Pancreas (tissue), 10 donors: ENCODE measurements at regions not wholly inside any gene's neighbourhood (a gene's known extent, or its start where the extent isn't known, plus 50 kb on each side); places are given as distances from the start of the nearest gene placed in this dataset.
A peak's percentile ranks its signal among the peaks of the same experiment; 100 is the strongest.

Source experiments
- ATAC-seq, 4 donors: fragments of 200-7000 bp; cut with Tn5 transposase; one replicate each; pipeline versions ENCODE4 v1.8.0 to v1.9.1; 2020; ENCODE audit warnings: mild to moderate bottlenecking in 4 of 4, moderate library complexity in 4 of 4
- DNase-seq, 6 donors: peaks; one replicate each; pipeline ENCODE4 v3.0.0-alpha.2; 2020
- FAIRE-seq: peaks from 2 replicates; lab custom pipeline; 2012; peaks lifted over from hg19 to GRCh38; lab: Jason Lieb, UNC
- H3K27ac ChIP-seq, 4 donors: fragments of 200-600 bp; sonication (generic); 1 replicate in 3 of 4; 2 replicates in 1 of 4; pipeline versions ENCODE4 v1.5.0 to v1.8.0; 2020
- H3K27me3 ChIP-seq, 4 donors: fragments of 200-600 bp; one replicate each; pipeline ENCODE4 v1.8.0; 2021
- H3K36me3 ChIP-seq, 3 donors: fragments of 200-600 bp; sonication (generic) in 1 of 3; one replicate each; pipeline versions ENCODE4 v1.5.0 to v1.8.0; 2020 to 2021
- H3K4me1 ChIP-seq, 3 donors: fragments of 200-600 bp; one replicate each; pipeline ENCODE4 v1.8.0; 2021
- H3K4me3 ChIP-seq, 4 donors: fragments of 200-600 bp; sonication (generic) in 2 of 4; one replicate each; pipeline versions ENCODE4 v1.5.0 to v1.8.0; 2020 to 2021
- H3K9me3 ChIP-seq, 4 donors: fragments of 200-600 bp; one replicate each; pipeline ENCODE4 v1.8.0; 2021
- CTCF ChIP-seq, 4 donors: fragments of 200-600 bp; sonication (generic) in 3 of 4; IDR thresholded peaks; one replicate each; pipeline versions ENCODE4 v1.5.0 to v1.8.0; 2021; ENCODE audit warnings: antibody characterized with exemption in 4 of 4
- WGBS, 2 donors: extraction: QIAGEN DNeasy Blood & Tissue Kit; methylation state at CpG; one replicate each; pipeline ENCODE4 v1.1.7; 2013; 5-methylcytosine and 5-hydroxymethylcytosine counted together
- intact Hi-C, 3 donors: fragments of 100-400 bp; cut with DNase I; formaldehyde crosslinking; loops; one replicate each; pipeline versions ENCODE4 v1.11.1 to v1.14.2; 2022
- donor health status: healthy with polysubstance abuse.
- donor health status: DM: no; HTN: no; CAD: no; lungs with moderate emphysema.
- donor health status: DM: no; HTN: no; CAD: no.
- donor health status: control.
- donor health status: control.
- donor health status: Bipolar disorder and iron deficiency.
- donor health status: DM: yes; HTN: yes; CAD: no.
- donor health status: DM: no; HTN: no; CAD: no.
- donor health status: DM: no; HTN: no; CAD: no.
- donor health status: DM: yes; HTN: yes; CAD: no.

DNA sequence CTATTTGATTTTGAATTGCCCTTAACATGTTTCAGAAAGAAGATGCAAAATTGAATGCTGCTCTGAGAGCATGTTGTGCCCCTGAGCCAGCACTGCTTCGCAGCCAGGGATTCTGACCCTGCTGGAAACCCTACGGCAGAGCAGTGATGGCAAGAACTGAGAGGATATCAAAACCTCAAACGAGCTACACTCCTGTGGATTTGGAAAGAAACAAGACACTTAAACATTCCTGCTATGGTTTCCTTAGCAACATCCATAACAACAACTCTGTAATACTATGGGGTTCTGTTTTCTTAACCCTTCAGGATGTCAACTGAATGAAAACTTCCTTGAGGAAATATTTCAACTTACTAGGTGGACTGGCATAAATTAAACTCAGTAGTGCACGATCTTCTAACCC lies 649.1 kb downstream of the NYAP2 start:
- DNase-seq (no peak), FAIRE-seq (no peak), ATAC-seq (no peak)
- H3K27ac ChIP-seq, result no peak overlapping the region
- no peaks in the 10 kb centered on the region for H3K27me3 ChIP-seq
- 36 to 44% methylated on average over 4 of the region's 4 CpGs for WGBS, 2 donors
- no peaks in the 10 kb centered on the region for H3K36me3 ChIP-seq
- no peaks in the 10 kb centered on the region for H3K4me1 ChIP-seq
- TF ChIP-seq CTCF (IDR thresholded peaks at IDR 0.05), result no peak
- intact Hi-C loops, result no loop called here
- H3K4me3 ChIP-seq, result no peak overlapping the region
- no peaks in the 10 kb centered on the region for H3K9me3 ChIP-seq

DNA sequence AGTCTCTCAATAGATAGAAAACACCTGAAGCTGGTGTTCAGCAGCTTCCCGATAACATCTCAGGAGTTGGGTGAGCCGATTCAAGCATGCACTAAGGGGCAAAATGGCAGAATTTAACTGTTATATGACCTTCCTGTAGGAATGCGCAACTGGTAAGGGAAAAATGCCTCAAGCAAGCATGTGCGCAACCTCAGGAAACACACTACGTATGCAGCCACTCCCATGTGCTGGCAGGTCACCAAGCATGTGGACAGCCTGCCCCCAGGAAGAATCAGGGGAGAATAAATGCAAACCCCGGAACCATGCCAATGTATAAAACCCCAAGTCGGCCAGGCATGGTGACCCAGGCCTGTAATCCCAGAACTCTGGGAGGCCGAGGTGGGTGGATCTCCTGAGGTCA lies 645.6 kb downstream of the NYAP2 start:
- Histone ChIP-seq H3K4me3 (no peak overlapping the region), H3K9me3 (no peaks in the 10 kb centered on the region), H3K27ac (no peak overlapping the region), H3K27me3 (no peaks in the 10 kb centered on the region), H3K36me3 (no peaks in the 10 kb centered on the region), H3K4me1 (no peaks in the 10 kb centered on the region)
- no peak for ATAC-seq
- TF ChIP-seq CTCF (IDR thresholded peaks at IDR 0.05), result no peak
- no peak for DNase-seq
- intact Hi-C loops, result no loop called here
- 86 to 87% methylated on average over 8 of the region's 8 CpGs for WGBS, 2 donors
- FAIRE-seq, result no peak

DNA sequence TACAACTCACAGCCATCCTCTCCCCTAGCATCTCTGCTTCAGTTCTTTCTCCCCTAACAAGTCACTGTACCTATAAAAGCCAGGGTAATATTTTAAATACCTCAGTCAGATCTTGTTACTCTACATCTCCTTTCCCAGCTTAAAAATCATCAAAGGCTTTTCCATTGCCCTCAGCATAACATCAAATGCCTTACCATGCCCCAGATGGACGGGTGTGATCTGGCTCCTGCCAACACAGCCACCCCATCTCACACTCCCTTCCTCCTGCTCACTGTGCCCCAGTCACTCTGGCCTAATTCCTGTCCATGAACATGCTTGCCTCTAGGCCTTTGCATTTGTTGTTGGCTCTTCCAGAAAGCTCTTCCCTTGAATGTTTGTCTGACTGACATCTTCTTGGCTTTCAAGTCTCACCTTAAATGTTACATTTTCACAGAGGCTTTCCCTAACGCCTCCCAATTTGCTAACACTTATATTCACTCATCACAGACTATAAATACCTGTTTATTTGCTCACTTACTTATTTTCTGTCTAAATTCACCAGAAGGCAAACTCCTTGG lies 640.9 kb downstream of the NYAP2 start:
- no peaks in the 10 kb centered on the region for H3K4me1 ChIP-seq
- H3K36me3 ChIP-seq, result no peaks in the 10 kb centered on the region
- no peaks in the 10 kb centered on the region for H3K9me3 ChIP-seq
- no peaks in the 10 kb centered on the region for H3K27me3 ChIP-seq
- ATAC-seq, result no peak
- 69 to 74% methylated on average over 2 of the region's 2 CpGs for WGBS, 2 donors
- DNase-seq, result no peak
- no peak for TF ChIP-seq CTCF (IDR thresholded peaks at IDR 0.05)
- no peak overlapping the region for H3K27ac ChIP-seq
- no peak overlapping the region for H3K4me3 ChIP-seq
- no peak for FAIRE-seq
- intact Hi-C loops, result no loop called here

DNA sequence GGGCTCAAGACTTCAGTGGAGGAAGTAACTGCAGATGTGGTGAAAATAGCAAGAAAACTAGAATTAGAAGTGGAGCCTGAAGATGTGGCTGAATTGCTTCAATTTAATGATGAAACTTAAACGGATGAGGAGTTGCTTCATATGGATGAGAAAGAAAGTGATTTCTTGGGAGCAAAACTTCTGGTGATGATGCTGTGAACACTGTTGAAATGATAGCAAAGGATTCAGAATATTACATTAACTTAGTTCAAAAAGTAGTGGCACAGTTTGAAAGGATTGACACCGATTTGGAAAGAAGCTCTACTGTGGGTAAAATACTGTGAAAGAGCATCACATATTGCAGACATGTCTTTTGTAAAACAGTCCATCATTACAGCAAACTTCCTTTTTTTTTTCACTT lies 638.0 kb downstream of the NYAP2 start:
- DNase-seq (no peak), ATAC-seq (no peak), FAIRE-seq (no peak)
- Histone ChIP-seq H3K27me3 (peaks cover 0 to 6% (median 0%) of the 10 kb centered on the region in 4 donors), H3K27ac (no peak overlapping the region), H3K9me3 (no peaks in the 10 kb centered on the region), H3K4me3 (no peak overlapping the region), H3K4me1 (no peaks in the 10 kb centered on the region), H3K36me3 (no peaks in the 10 kb centered on the region)
- WGBS, 2 donors, result 65 to 81% methylated on average over 2 of the region's 2 CpGs
- intact Hi-C loops, result no loop called here
- no peak for TF ChIP-seq CTCF (IDR thresholded peaks at IDR 0.05)

DNA sequence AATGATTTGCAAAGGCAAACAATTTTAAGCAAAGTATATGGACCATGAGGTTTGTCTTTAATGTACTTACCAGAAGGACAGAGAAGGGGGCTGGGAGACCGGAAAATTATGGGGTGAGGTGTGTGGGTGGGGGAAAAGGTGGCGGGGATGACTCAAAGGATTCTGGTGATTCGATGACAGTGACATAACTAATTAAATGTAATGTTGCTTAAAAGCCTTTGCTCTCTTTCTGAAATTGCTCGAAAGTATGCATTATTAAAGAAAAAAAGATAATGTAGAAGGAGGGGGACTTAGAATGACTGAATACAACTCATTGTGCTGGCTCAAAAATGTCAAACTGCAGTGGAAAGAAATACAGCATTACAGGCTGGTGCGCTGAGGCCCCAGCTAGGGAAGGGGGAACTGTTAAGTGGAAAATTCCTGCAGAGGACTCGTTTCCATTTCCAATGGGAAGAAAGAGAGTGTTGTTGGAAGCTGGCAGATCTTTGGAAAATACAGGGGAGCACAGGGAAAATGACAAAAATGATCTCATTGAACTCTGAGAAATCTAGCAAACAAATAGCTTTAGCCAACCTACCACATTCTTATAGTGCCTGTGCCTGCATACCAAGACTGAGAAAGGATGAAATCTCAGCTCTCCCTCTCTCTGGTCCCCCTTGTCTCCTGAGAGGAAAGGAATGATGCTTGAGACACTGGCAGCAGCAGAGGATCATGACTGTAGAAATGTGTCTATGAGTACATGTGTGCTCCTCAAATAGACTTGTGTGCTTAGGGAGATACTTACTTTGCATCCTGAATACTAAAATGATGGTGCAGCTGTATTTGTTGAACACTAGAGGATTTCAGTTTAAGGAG lies 632.4 kb downstream of the NYAP2 start:
- Histone ChIP-seq H3K4me3 (peak overlapping the region in 3 of 4 donors; percentile 24 to 56 (median 32)), H3K9me3 (no peaks in the 10 kb centered on the region), H3K36me3 (no peaks in the 10 kb centered on the region), H3K27me3 (peaks cover 0 to 11% (median 0%) of the 10 kb centered on the region in 4 donors), H3K27ac (peak overlapping the region in 2 of 4 donors; percentile 44 to 49), H3K4me1 (no peaks in the 10 kb centered on the region)
- DNase-seq, result no peak
- TF ChIP-seq CTCF (IDR thresholded peaks at IDR 0.05), result no peak
- ATAC-seq, result peak in 3 of 4 donors; percentile 12 to 29 (median 15)
- intact Hi-C loops, result no loop called here
- no peak for FAIRE-seq
- 9 to 15% methylated on average over 6 of the region's 6 CpGs for WGBS, 2 donors
